Erythroblast (primary cell): ENCODE measurements at regions not wholly inside any gene's neighbourhood (a gene's known extent, or its start where the extent isn't known, plus 50 kb on each side); places are given as distances from the start of the nearest gene placed in this dataset.

Experiments
- GATA1 ChIP-seq: IDR thresholded peaks from 2 replicates; pipeline ENCODE4 v1.6.1; 2011; ENCODE audit warnings: low read depth, mild to moderate bottlenecking, control low read depth, low read length, moderate library complexity
- POLR2A ChIP-seq: IDR thresholded peaks from 2 replicates; pipeline ENCODE4 v1.6.1; 2011; ENCODE audit warnings: mild to moderate bottlenecking, low read length

DNA sequence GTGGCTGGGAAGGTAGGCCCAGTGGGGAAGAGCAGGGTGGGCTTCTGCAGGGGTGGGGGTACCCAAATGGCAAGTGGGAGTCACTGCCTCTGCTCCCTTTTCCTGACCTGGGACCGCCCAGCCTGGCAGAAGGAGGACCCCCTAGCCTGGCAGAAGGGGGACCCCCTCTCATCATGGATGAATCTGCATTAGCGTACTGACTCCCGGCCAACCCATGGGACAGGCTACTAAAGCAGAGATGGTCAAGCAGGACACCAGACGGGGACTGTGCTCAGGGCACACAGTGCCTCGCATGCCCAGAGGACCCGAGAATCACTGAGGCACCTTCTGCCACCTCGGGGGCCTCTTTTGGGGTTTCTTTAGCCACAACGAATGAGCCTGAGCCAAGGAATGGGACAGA, 577.5 kb downstream of the GLRX3 start:
- no peak for TF ChIP-seq POLR2A
- TF ChIP-seq GATA1: no peak
